HEK293 (cell line): ENCODE measurements at regions not wholly inside any gene's neighbourhood (a gene's known extent, or its start where the extent isn't known, plus 50 kb on each side); places are given as distances from the start of the nearest gene placed in this dataset.

Experiments
- CTCF ChIA-PET: fragments of 350-600 bp; formaldehyde crosslinking; extraction: SDS; loops from one replicate; lab custom pipeline; 2021; ENCODE audit warnings: antibody characterized with exemption; lab: Yijun Ruan, JAX
- POLR2A ChIA-PET: fragments of 300-600 bp; formaldehyde crosslinking; extraction: SDS; loops from one replicate; lab custom pipeline; 2020; ENCODE audit warnings: antibody characterized with exemption, inconsistent platforms; lab: Yijun Ruan, JAX
- H3K27ac ChIP-seq: fragments of 200-500 bp; sonication (Bioruptor generic); 2 replicates; pipeline ENCODE4 v1.5.1; 2014; ENCODE audit warnings: low read depth, low read length, control low read depth, inconsistent platforms; ENCODE audit errors: extremely low read depth
- H3K36me3 ChIP-seq, 2 experiments: fragments of 200-500 bp in 1 of 2; sonication (Bioruptor generic) in 1 of 2; 1 replicate in 1 of 2; 2 replicates in 1 of 2; pipeline ENCODE4 v1.5.1; 2014 to 2017; ENCODE audit warnings: inconsistent platforms in 2 of 2, low read length in 2 of 2; ENCODE audit not compliant: control insufficient read depth in 2 of 2, insufficient read depth in 1 of 2
- H3K4me1 ChIP-seq: fragments of 200-500 bp; sonication (Bioruptor generic); 2 replicates; pipeline ENCODE4 v1.5.1; 2014; ENCODE audit warnings: mild to moderate bottlenecking, low read length, inconsistent platforms; ENCODE audit not compliant: control insufficient read depth, insufficient read depth
- H3K4me3 ChIP-seq: 2 replicates; pipeline ENCODE4 v1.5.1; 2011; ENCODE audit warnings: low read depth, mild to moderate bottlenecking, control low read depth, low read length, moderate library complexity
- H3K9me3 ChIP-seq: fragments of 200-500 bp; sonication (Bioruptor generic); 2 replicates; pipeline ENCODE4 v1.5.1; 2014; ENCODE audit warnings: low read depth, low read length, inconsistent platforms; ENCODE audit not compliant: control insufficient read depth, insufficient read depth
- BCL11B ChIP-seq: fragments of 450-650 bp; formaldehyde crosslinking; IDR thresholded peaks from 2 replicates; pipeline ENCODE4 v1.5.1; 2016; ENCODE audit warnings: low read depth, missing biosample characterization, missing genetic modification characterization
- BCL6B ChIP-seq: fragments of 450-650 bp; formaldehyde crosslinking; IDR thresholded peaks from 2 replicates; pipeline ENCODE4 v1.5.1; 2017; ENCODE audit warnings: missing biosample characterization, missing genetic modification characterization
- HOXA7 ChIP-seq: sonication (generic); formaldehyde crosslinking; IDR thresholded peaks from 2 replicates; pipeline ENCODE4 v1.8.1; 2022; ENCODE audit warnings: missing genetic modification reagents, borderline replicate concordance
- SP7 ChIP-seq: fragments of 450-650 bp; formaldehyde crosslinking; IDR thresholded peaks from 2 replicates; pipeline ENCODE4 v1.5.1; 2016; ENCODE audit warnings: missing biosample characterization, missing genetic modification characterization
- WT1 ChIP-seq: fragments of 450-650 bp; formaldehyde crosslinking; IDR thresholded peaks from 2 replicates; pipeline ENCODE4 v1.5.1; 2016; ENCODE audit warnings: missing biosample characterization, missing genetic modification characterization
- ZBTB20 ChIP-seq: fragments of 450-650 bp; formaldehyde crosslinking; IDR thresholded peaks from 2 replicates; pipeline ENCODE4 v1.5.1; 2016; ENCODE audit warnings: missing biosample characterization, missing genetic modification characterization
- ZBTB21 ChIP-seq: fragments of 450-650 bp; formaldehyde crosslinking; IDR thresholded peaks from 2 replicates; pipeline ENCODE4 v1.5.1; 2017; ENCODE audit warnings: missing biosample characterization, missing genetic modification characterization
- ZEB2 ChIP-seq: fragments of 450-650 bp; formaldehyde crosslinking; IDR thresholded peaks from 2 replicates; pipeline ENCODE4 v1.5.1; 2016; ENCODE audit warnings: missing biosample characterization, missing genetic modification characterization
- ZFP69B ChIP-seq: fragments of 450-650 bp; formaldehyde crosslinking; IDR thresholded peaks from 2 replicates; pipeline ENCODE4 v1.5.1; 2016; ENCODE audit warnings: missing biosample characterization, missing genetic modification characterization
- ZNF10 ChIP-seq: fragments of 450-650 bp; formaldehyde crosslinking; IDR thresholded peaks from 2 replicates; pipeline ENCODE4 v1.5.1; 2017; ENCODE audit warnings: missing biosample characterization, missing genetic modification characterization
- ZNF112 ChIP-seq: fragments of 450-650 bp; formaldehyde crosslinking; IDR thresholded peaks from 2 replicates; pipeline ENCODE4 v1.5.0; 2017; ENCODE audit warnings: missing biosample characterization, missing genetic modification characterization
- ZNF148 ChIP-seq: fragments of 450-650 bp; formaldehyde crosslinking; IDR thresholded peaks from 2 replicates; pipeline ENCODE4 v1.5.0; 2017; ENCODE audit warnings: missing biosample characterization, missing genetic modification characterization, borderline replicate concordance
- ZNF184 ChIP-seq: fragments of 450-650 bp; IDR thresholded peaks from 2 replicates; pipeline ENCODE4 v1.5.1; 2018; ENCODE audit warnings: missing biosample characterization, mild to moderate bottlenecking, missing genetic modification characterization
- ZNF248 ChIP-seq: fragments of 450-650 bp; formaldehyde crosslinking; IDR thresholded peaks from 2 replicates; pipeline ENCODE4 v1.5.1; 2017; ENCODE audit warnings: missing biosample characterization, missing genetic modification characterization
- ZNF280D ChIP-seq: fragments of 450-650 bp; formaldehyde crosslinking; IDR thresholded peaks from 2 replicates; pipeline ENCODE4 v1.5.1; 2016; ENCODE audit warnings: missing biosample characterization, missing genetic modification characterization
- ZNF302 ChIP-seq: fragments of 450-650 bp; formaldehyde crosslinking; IDR thresholded peaks from 2 replicates; pipeline ENCODE4 v1.5.1; 2016; ENCODE audit warnings: missing biosample characterization, missing genetic modification characterization, low read depth
- ZNF514 ChIP-seq: fragments of 450-650 bp; formaldehyde crosslinking; IDR thresholded peaks from 2 replicates; pipeline ENCODE4 v1.5.1; 2016; ENCODE audit warnings: missing biosample characterization, missing genetic modification characterization
- ZNF529 ChIP-seq: fragments of 450-650 bp; formaldehyde crosslinking; IDR thresholded peaks from 2 replicates; pipeline ENCODE4 v1.5.1; 2017; ENCODE audit warnings: missing genetic modification characterization, missing biosample characterization; ENCODE audit not compliant: insufficient replicate concordance
- ZNF530 ChIP-seq: fragments of 450-650 bp; formaldehyde crosslinking; IDR thresholded peaks from 2 replicates; pipeline ENCODE4 v1.5.1; 2016; ENCODE audit warnings: low read depth, missing biosample characterization, missing genetic modification characterization
- ZNF561 ChIP-seq: fragments of 450-650 bp; IDR thresholded peaks from 2 replicates; pipeline ENCODE4 v1.5.1; 2018; ENCODE audit warnings: missing biosample characterization, missing genetic modification characterization, borderline replicate concordance
- ZNF639 ChIP-seq: fragments of 450-650 bp; formaldehyde crosslinking; IDR thresholded peaks from 2 replicates; pipeline ENCODE4 v1.5.1; 2016; ENCODE audit warnings: missing biosample characterization, missing genetic modification characterization
- ZNF677 ChIP-seq: fragments of 450-650 bp; IDR thresholded peaks from 2 replicates; pipeline ENCODE4 v1.5.0; 2018; ENCODE audit warnings: missing biosample characterization, mild to moderate bottlenecking, missing genetic modification characterization, moderate library complexity
- ZSCAN4 ChIP-seq: fragments of 450-650 bp; formaldehyde crosslinking; IDR thresholded peaks from 2 replicates; pipeline ENCODE4 v1.5.1; 2017; ENCODE audit warnings: missing biosample characterization, missing genetic modification characterization

- TF ChIP-seq ZNF561 (tag by site-specific recombination) (no peak), ZEB2 (tag by site-specific recombination) (no peak), ZNF530 (tag by site-specific recombination) (no peak), ZNF112 (tag by site-specific recombination) (no peak), ZNF280D (tag by site-specific recombination) (no peak), BCL11B (tag by site-specific recombination) (no peak)
- TF ChIP-seq, all 188 proteins: peak for 0
Observed at GRCh38 chr5:52388349-52388748, 399.4 kb upstream of the ITGA1 start (continued).

- TF ChIP-seq ZFP69B (tag by site-specific recombination) (no peak), BCL6B (tag by site-specific recombination) (no peak), ZNF677 (tag by site-specific recombination) (no peak), ZNF184 (no peak), ZNF148 (tag by site-specific recombination) (no peak)
- POLR2A ChIA-PET = no interaction called here
- no peak overlapping the region for H3K27ac ChIP-seq
- H3K36me3 ChIP-seq = no peaks in the 10 kb centered on the region
- no peak overlapping the region for H3K4me3 ChIP-seq
- H3K4me1 ChIP-seq = no peaks in the 10 kb centered on the region
- CTCF ChIA-PET = no interaction called here
- no peaks in the 10 kb centered on the region for H3K9me3 ChIP-seq
Observed at GRCh38 chr5:52392321-52392720, 395.4 kb upstream of the ITGA1 start.

- TF ChIP-seq SP7 (tag by site-specific recombination) = no peak
- TF ChIP-seq HOXA7 (CRISPR knock-in tag) = no peak
- no peak overlapping the region for H3K4me3 ChIP-seq
- H3K4me1 ChIP-seq = no peaks in the 10 kb centered on the region
- ChIA-PET POLR2A (no interaction called here), CTCF (no interaction called here)
- H3K36me3 ChIP-seq = no peaks in the 10 kb centered on the region
- H3K9me3 ChIP-seq = no peaks in the 10 kb centered on the region
- no peak overlapping the region for H3K27ac ChIP-seq
Observed at GRCh38 chr5:52409835-52410234, 377.9 kb upstream of the ITGA1 start.

GRCh38 chr5:52419357-52419756 is 368.4 kb upstream of the ITGA1 start:
- H3K4me1 ChIP-seq = no peaks in the 10 kb centered on the region
- no peak overlapping the region for H3K4me3 ChIP-seq
- no peak overlapping the region for H3K27ac ChIP-seq
- H3K36me3 ChIP-seq = no peaks in the 10 kb centered on the region
- POLR2A ChIA-PET = no interaction called here
- CTCF ChIA-PET = no interaction called here
- H3K9me3 ChIP-seq = no peaks in the 10 kb centered on the region
- no peak for TF ChIP-seq ZNF248 (tag by site-specific recombination)
- no peak for TF ChIP-seq ZNF639 (tag by site-specific recombination)
- TF ChIP-seq ZBTB21 (tag by site-specific recombination) = no peak
- TF ChIP-seq ZNF514 (tag by site-specific recombination) = no peak
- no peak for TF ChIP-seq ZSCAN4 (tag by site-specific recombination)
- no peak for TF ChIP-seq ZNF10 (tag by site-specific recombination)
- TF ChIP-seq ZBTB20 (tag by site-specific recombination) = no peak
- no peak for TF ChIP-seq ZNF529 (tag by site-specific recombination)
- TF ChIP-seq ZNF302 (tag by site-specific recombination) = no peak
- TF ChIP-seq WT1 (tag by site-specific recombination) = no peak
